DMS153 treated with DMSO at 0.1 percent for 48 hours (cell line): ENCODE measurements at regions not wholly inside any gene's neighbourhood (a gene's known extent, or its start where the extent isn't known, plus 50 kb on each side); places are given as distances from the start of the nearest gene placed in this dataset.
A peak's percentile ranks its signal among the peaks of the same experiment; 100 is the strongest.

Source experiments
- DNase-seq: peaks from one replicate; lab custom pipeline; 2025; ENCODE audit not compliant: unreplicated experiment; lab: John Stamatoyannopoulos, UW

DNA sequence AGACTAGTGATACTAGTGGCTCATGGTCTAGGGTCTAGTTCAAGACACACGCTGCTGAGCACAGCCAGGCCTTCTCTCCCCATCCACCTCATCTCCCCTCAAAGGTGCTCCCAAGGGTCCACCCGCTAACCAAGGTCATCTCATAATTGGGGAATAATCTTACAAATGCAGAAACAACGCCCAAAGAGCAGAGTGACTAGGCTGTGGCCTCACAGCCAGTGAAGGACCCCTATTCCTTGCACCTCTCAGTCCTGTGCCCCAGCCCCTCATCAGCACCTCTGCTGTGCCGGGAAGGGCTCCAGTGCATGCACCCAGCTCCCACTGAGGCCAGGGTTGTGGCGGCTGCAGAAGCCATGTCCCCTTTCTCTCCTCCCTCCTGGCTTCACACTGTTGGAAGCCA, 286.9 kb downstream of the UACA start:
- DNase-seq = no peak

DNA sequence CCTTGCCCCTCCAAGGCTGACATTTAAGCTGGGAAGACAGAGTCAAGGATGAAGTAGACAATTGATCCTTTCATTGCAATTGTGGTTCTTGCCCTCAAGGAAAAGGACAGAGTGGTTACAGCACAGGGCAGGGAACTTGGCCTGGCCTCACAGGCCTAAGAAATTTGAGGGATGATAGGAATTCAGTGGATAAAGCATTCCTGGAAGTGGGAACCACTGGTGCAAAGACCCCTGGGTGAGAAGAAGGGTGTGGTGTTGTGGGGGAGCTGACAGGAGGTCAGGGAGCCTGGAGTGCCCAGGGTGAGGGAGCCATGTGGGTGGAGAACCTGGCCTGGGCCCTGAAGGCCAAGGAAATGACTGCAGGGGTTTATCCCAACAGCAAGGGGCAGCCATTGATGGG, 287.4 kb downstream of the UACA start:
- no peak for DNase-seq

DNA sequence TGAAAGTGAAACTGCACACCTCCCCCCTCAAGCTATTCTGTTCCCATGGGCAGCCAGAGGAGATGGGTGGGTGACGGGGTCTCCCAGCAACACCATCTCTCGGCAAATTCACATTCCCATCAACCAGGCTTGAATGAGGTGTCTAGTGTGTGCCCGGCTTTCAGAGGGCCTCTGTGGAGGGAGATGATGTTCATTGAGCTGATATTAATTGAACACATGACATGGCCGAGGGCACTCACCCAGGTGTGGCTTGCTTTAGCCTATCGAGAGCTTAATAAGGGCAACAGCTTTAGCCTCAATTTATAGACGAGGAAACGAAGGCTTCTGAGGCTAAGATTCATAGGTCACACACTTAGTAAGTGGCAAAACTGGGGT, 288.0 kb downstream of the UACA start:
- no peak for DNase-seq

DNA sequence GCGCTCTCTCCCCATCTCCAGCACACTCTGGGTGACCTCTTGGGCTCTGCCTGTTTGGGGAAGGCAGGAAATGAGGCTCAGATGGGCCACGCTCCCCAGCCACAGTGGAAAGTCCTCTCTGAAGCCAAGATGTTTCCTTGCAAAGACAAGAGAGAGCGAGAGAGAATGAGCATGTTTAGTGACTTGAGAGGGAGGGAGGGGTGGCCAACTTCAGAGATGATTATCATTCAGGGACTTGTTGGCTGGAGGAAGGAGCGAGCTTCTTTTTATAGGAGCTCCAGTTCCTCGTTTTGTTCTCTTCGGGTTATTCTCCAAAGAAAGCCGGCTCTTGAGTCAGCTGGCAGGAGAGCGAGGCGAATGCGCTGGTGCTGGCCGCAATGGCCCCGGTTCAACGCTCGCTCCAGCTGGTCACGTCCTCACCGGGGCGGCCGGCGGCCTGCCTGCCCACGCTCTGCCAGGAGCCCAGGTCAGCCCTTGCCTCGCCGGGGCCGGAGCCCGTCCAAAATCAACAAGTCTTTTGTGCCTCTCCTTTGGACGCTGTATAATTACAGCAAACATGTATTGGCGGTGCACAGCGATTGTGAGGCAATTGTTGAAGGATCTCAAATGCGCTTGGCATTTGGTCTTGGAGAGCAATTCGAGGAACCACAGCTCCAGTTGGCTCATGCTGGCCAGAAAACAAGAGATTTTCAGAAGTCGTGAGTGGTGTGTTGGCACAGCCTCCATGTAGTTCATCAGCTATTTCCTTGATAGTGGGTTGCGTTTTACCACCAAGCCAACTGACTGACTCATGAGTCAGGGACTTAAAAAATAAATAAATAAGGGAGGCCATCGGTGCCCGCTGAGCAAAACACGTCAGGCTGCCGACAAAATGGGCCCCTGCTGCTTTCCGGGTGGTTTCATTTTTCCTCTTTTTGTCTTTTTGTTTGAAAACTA, 288.6 kb downstream of the UACA start:
- DNase-seq = peak; percentile 17

DNA sequence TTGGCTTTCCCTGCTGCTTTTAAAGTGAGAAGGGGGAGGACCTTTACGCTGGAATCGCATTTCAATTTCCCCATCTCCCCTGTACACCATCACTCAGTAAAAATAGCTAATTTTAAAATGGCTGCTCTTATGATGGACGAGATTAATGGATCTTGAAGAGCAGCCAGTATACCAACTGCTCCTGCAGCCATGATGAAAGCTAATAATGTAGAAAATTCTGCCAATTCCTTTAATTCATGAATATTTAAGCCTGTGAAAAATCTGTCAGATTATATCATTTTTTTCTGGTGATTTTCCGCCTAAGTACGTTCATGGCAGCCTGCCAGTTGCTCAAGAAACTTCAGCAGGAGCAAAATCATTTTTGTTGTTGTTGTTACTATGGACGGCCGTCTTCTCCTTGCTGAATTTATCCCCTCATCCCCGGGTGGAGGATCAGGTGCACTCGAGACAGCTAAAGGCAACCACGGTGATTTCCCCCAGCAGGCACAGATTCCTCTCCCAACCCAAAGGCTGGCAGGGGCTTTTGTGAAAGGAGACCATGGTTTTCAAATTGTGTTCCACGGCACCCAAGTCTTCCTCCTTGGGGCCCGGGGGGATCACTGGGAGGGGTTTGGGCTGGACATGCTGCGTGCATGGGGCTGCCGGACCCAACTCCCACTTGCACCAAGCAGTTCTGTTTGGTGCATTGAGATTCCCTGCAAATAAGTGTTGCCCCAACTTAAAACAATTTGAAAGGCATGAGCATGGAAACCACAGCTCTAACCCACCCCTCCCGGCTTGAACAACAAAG, 289.6 kb downstream of the UACA start:
- no peak for DNase-seq

DNA sequence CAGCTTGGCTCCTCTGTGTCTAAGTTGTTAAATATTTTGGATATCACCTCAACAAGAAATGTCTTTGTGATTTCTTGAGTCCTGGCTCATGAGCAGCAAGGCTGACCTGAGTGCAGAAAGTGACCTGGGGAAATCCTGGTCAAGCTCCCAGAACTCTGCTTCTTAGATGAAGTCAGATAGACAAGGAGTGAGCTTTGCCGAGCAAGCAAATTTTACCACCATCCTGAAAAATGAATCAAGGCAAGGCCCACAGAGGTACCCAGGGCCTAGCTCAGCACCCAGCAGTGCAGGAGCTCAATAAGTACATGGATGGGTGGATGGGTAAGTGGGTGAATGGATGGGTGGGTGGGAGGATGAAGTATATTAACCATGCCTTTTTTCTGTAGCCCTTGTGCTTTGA, 291.8 kb downstream of the UACA start:
- DNase-seq = no peak

DNA sequence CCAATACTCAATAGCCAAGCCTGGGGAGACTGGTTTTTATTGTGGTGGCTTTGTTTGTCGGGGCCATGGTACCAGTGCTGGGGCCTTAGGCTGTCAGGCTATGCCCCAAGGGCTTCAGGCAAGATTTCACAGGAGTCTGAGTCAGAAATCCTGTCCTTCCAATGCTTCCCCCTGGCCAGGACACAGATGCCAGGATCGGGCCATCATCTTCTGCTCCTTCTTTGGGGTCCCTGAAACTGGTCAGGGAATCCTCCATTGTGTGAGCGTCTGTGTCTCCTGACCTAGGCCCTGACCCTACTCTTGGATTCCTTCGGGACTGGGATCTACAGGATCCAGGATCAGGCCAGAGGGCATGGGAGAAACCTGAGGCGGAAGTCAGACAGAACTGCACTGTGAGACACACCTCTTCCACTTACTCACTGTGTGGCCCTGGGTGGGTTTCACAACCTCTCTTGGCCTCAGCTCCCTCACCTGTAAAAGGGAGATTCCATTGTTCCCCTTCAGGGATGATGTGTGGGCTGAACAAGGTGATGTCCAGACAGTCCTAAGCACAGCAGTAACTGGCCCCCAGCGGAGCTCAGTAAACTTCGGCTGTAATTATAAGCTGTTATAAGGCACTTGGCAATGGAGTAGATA, 292.7 kb downstream of the UACA start:
- no peak for DNase-seq

DNA sequence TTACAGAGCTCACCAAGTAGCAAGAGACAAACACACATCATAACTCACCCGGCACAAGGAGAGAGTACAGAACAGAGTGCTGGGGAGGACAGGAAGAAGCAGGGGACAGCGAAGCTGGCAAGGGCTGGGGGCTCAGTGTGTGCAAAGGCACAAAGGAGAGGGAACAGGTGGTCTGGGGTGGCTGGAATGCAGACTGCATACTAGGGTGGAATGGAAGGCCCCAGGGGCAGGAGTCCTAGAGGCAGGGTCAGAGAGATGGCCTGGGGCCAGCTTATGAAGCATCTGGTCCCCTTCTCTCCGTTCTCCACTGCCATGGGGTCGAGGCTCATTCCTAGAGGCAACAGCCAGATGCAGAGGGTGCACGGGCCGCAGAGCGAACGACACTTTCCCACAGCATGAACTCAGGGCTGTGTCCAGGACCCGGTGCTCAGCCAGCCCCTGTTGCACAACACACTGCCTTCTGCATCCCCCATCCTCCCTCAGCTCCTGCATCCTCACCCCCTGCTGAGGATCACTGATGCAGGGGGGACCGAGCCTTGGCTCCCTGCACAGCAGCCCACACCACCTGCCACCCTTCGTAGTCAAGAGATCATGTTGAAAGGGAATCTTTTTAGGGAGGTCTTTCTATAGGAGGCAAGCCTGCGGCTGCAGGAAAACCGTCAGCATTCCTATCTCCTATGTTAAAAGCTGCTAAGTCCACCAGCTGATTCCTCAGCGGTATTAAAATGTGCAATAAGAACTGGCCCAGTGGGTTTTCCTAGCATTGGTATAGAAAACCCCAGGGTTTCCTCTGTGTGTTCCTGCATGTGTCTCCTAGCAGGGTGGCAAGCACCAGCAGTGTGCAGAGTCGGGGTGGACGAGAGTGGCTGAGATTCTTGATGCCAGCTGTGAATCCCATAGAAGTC, 293.5 kb downstream of the UACA start:
- no peak for DNase-seq

DNA sequence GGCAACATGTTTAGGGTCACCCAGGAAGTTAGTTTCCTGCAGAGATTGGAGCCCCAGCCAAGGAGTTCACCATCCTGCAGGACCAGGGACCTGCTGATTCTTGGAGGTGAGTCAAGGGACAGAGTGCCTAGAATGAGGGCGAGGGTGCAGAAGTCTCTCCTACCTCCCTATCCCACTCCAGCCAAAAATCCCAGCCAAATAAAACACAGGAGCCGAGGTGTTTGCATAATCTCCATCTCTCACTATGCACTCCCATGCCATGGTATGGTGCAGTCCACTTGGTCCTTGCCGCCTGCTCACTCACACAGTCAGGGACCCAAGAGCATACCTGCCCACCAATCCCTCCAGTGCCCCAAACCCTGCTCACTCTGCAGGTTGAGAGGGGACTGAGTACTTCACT, 294.2 kb downstream of the UACA start:
- DNase-seq = no peak

DNA sequence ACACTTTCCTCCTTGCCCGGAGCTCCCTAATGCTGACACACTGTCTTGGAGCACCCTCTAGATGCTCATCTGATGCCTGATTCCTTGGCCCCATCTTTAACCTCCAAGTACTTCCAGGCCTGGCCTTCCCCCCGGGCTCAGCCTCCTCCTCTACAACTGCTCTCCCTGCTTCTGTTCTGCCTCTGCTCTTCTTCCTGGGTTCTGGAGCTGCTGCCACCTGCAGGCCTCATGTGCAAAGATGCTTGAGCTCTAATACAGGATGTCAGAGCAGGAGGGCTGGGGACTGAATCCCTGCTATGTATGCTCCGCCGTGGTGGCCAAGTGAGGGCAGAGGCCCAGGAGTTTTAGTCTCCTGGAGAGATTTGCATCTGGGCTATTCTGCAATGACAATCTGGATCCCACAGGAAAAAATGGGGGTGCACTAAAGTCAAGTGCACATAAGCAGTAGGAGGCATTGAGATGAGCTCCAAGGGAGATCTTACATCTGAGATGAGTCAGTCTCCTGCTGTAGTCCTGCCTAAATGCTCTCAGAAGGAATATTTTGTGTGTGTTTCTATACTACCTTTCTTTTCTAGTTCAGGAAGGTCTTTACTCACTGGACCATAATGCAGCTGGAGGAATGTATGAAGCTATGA, 296.3 kb downstream of the UACA start:
- DNase-seq = peak; percentile 39

DNA sequence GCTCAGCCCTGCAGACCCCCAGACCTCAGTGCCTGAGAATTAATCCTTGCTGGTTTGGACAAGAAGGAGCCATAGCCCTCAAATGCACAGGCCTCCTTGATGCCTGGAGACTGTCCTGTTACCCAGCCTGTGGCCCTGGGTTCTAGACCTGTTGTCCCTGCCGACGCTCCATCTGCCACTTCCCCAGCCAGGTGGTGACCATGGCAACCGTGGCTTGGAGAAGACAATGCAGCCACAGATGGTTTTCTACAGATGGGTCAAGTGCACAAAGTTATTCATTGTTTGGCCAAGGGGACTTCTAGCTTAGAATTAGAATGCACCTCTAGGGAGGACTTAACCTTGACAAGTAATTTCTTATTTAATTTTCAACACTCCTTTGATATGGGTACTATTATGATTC, 297.1 kb downstream of the UACA start:
- no peak for DNase-seq

DNA sequence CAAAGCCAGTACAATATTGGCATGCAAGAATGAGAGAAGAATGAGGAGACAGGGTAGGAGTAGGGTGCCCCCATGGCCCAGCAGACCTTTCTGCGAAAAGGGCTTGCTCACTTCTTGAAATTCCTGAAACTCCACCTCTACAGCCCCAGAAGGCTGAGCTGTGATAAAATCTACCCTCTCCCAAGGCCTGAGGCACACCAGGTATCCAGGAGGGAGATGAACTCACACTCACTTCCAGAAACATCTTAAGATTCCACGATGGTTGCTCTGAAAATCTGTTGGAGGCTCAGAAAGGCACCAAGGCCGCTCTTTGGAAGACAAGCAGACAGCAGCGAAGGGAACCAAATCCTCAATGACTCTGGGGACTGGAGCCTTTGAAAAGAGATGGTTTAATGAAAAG, 297.5 kb downstream of the UACA start:
- DNase-seq = no peak

DNA sequence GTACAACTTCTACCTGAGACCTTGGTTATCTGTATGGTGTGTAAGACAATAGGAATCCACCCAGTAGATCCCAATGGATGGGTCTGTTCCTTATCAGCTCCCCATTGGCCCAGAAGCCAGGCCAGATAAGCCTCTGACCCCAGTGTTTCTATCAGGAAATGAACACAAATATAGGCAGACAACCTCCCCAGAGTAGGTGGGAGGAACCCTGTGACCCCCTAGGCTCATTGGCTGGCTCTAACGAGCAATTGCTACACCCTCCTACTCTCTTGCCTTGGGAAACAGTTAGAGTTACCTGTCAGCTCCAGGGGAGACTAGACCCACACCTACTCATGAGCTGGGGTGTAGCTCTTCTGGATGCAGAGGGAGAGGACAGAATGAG, 299.9 kb downstream of the UACA start:
- DNase-seq = no peak

DNA sequence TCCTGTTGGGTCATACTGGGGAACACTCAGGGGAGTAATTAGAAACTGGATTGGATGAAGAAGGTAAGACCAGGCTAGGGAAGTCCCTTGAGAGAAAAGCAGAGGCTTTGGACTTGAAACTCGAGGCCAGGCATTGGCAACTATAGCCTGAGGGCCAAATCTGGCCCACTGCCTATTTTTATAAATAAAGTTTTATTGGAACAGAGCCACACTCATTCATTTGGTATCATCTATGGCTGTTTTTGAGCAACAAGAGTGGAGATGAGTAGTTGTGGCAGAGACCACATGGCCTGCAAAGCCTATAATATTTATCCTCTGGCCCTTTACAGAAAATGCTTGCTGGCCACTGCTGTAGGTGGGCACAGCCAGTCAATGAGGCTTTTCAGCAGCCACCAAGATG, 301.4 kb downstream of the UACA start:
- DNase-seq = no peak

DNA sequence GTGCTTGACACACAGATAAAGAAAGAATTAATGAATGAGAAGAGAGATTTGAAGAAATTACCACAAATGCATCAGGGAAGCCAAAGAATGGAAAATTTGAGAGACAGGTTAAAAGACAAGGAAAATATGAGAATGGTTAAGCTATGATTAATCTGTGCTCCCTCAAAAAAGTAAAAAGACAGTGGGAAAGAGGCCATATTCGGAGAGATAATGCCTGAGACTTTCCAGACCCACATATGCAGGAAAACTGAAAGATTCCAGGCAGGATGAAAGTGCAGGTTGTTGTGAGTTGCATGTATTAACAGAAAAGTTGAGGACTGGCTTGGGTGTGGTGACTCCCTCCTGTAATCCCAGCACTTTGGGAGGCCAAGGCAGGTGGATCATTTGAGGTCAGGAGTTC, 302.3 kb downstream of the UACA start:
- no peak for DNase-seq

DNA sequence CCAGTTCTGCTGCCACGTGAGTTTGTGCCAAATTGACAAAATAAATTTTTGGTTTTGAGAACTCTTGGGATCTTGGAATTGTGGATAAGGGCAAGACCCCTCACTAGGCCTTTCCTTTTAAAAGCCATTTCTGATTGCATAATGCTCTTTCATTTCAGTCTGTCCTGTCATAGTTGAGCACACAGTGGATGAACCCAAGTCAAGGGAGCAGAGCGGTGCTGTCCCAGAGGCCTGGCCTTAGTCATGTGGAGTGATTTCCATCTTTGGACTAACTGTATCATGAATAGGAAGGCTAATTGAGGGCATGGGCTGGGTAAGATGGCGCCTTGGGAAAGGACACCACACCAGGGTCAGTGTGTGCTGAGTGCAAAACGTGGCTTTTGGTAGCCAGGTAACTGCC, 304.0 kb downstream of the UACA start:
- no peak for DNase-seq

DNA sequence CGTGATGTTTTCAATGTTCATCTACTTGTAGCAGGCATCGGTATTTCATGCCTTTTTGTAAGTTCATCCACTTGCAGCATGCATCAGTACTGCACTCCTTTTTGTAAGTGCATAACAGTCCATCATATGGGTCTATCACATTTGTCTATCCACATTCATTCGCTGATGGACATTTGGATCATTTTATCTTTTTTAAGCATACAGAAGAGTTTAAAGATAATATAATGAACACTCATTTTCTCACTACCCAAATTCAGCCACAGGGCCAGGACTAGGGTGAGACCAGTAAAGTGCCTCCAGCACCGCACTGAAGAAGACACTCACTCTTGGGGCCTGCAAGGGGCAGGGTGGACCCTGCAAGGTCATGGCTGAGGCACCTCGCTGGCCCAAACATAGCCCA, 309.6 kb downstream of the UACA start:
- no peak for DNase-seq

DNA sequence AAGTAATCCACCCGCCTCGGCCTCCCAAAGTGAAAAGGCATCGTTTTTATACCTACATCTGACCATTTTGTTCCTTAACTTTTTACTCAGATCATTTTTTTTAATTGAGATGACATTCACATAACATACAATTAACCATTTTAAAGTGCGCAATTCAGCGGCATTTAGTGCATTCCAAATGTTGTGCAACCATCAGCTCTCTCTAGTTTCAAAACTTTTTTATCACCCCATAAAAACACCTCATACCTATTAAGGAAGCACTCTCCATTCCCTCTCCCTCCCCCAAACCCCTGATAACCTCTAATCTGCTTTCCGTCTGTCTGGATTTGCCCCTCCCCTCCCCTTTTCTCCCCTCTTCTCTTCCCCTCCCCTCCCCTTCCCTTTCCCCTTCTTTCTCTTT, 310.1 kb downstream of the UACA start:
- no peak for DNase-seq

DNA sequence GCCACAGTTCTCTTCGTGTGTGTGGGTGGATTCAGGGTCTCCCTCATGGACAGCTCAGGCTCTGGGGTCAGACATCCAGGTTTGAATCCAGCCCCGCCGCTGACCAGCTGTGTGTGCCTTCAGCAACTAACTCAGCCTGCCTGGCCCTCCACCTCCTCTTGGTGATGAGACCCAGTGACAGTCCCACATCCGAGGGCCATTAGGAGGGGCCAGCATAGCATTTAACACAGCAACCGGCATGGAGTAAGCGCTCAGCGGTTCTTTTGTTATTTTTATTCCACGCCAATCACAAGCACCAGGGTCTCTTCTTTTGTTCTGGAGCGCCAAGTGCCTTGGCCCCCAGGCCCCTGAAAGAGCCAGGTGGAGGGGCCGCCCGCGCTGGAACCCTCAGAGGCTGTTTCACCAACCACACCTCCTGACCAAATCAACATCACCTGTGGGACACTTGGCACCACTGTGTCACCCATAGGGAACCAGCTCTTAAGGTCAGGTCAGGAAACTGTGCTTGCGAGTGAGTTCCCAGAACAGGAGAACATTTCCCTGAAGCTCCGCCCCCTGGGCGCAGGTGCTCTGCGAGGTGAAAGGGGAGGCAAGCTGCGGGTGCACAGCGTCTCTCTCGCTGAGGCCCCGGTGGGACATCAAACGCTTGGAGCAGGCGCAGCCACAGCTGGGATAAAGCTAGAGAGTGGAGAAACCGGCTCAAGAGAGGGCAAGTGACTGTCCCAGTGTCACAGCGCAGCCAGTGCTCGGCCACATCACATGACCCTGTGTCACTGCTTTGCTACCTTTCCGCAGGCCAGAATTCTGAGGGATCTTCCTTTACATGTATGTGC, 311.3 kb downstream of the UACA start:
- DNase-seq = no peak

DNA sequence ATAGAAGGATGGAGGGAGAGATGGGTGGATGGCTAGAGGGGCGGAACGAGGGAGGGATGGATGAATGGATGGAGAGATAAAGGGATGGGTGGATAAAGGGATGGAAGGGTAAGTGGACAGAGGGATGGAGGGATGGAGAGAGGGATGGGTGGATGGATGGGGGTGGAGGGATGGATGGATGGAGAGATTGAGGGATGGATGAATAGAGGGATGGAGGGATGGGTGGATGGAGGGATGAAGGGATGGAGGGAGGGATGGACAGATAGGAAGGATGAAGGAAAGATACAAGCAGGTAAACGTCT, 313.3 kb downstream of the UACA start:
- DNase-seq = no peak
